Kasumi-1 (cell line): ENCODE measurements at regions not wholly inside any gene's neighbourhood (a gene's known extent, or its start where the extent isn't known, plus 50 kb on each side); places are given as distances from the start of the nearest gene placed in this dataset.

Experiments used
- DNase-seq, 2 experiments: peaks; one replicate each; lab custom pipeline; 2025; lab: John Stamatoyannopoulos, UW

DNA sequence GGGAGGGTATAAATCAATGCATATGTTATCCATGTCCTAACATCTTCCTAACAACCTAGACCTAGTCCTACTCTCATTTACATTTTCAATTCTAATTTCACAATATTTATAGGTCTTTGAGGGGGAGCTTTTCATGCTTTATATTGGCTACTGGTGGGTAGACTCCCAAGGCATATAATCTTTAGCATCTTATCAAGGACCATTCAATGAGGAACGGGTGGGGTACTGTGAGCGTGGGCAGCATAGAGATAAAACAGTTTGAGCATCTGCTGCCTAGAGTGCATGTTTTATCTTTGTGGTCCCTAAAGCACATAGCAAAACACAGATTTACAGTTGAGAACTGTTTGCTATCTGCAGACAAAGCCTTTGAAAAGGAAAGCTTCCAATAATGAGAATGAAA, 427.6 kb upstream of the WWC1 start:
- no peak for DNase-seq

DNA sequence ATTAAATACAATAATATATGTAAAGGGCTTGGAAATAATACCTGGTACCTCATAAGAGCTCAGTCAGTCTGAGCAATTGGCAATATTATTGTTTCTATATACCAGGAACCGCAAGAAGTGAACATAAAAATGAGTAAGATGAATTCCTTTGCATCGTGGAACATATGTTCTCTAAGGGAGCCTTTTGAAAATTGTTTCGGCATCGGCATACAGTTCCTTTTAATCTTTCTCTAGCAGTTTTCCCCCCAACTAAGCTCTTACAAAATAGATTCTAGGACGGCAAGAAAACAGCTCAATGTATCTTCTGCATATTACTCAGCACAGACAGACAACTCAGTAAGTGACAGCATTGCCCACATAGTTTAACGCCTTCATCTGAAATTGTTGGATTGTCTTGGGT, 426.6 kb upstream of the WWC1 start:
- DNase-seq: no peak

DNA sequence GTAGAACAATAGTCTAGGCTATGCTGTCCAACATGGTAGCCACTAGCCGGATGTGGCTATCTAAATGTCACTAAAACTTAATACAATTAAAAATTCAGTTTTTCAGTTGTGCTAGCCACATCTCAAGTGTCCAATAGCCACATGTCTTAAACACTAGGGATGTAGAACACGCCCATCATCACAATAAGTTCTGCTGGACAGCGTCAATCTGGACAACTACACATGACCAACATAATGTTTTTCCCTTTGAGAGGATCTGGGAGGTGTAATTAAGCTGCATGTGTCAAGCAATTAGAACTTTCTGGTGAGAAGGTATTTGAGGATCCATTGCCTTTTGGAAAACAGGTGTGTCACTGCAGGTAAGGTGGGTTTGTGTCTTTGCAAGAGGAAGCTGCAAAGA, 424.6 kb upstream of the WWC1 start:
- DNase-seq: no peak

DNA sequence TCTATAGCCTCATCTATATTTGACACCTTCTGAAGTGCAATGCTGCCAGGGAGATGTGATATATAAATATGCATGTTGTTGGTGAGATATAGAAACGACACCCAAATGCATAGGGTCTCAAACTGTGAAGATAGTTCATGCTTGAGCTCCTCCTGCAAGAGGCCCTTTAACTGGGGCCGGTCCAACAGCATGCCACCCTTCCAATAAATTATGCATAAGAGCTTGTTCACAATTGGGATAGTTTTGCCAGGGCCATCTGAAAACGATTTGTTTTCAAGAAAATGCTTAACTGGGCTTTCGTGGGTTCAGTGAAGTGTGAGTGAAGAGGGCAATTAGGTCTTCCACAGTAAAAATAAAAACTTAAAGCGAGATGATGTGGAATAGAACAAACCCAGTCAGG, 424.2 kb upstream of the WWC1 start:
- no peak for DNase-seq

DNA sequence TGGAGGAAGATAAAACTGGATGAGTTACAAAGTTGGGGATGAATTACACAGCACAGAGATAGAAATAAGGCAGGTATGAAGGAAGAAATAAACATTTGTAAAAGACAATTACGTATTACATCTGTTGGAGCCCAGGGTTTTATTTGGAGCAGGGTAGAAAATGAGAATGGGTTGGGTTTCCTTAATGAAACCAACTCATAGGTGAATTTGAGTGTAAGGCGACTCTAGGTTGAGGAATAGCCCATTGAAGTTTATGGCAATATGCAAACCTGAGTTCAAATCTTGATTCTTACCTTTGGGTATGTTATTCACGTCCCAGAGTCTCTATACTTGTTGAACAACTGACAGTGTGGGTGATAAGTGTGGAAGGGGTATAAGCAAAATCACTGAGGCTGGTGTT, 422.3 kb upstream of the WWC1 start:
- DNase-seq: no peak

DNA sequence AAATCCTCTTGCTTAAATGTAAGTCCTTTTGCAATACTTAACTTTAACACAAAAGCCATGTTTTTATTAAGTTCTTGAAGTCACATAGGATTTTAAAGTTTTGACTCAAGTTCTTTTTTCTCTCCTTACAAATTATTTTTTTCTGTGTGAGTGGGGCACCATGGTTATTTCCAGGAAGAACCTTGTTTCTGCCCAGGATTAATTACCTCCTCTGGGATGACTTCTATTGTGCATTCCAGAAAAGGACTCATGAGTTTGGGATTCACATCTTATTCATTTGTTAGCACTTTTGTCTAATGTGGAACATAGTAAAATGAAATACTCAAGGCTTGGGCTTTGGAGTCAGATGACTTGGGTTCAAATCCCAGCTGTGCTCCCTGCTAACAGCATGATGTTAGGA, 421.4 kb upstream of the WWC1 start:
- DNase-seq: no peak

DNA sequence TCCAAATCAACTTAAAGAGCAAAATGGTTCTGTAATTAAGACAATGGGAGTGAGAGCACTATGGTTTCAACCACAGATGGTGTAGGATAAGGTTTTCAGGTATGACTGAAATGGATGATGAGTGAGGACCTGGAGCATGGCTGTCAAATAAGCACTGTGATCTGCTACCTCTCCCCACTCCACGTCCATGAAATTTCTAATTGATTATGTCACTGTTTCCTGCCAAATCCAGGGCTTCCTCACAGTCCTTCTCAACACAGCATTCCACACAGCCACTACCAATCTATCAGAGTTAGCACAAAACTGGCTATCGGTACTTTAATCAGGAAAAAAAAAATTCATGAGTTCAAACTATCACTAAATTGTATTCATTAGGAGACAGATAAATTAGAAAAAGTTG, 420.4 kb upstream of the WWC1 start:
- DNase-seq: no peak

DNA sequence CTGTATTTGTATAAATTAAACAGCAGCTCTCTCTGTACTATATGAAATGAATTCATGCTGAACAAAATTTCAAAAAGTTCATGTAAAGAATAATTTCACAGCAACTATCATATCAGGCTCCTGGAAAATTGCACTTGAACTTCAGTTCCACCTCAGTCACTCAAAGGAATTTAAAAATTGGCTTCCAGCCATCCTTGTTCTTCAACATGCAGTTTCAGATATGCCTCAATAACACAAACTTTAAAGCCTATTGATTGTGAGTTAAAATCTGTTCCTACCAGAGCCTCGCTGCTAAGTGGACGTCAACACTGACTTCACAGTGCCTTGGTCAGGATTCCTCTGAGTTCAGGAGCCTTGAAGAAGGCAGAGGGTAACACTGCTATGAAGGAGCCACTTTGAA, 418.7 kb upstream of the WWC1 start:
- no peak for DNase-seq

DNA sequence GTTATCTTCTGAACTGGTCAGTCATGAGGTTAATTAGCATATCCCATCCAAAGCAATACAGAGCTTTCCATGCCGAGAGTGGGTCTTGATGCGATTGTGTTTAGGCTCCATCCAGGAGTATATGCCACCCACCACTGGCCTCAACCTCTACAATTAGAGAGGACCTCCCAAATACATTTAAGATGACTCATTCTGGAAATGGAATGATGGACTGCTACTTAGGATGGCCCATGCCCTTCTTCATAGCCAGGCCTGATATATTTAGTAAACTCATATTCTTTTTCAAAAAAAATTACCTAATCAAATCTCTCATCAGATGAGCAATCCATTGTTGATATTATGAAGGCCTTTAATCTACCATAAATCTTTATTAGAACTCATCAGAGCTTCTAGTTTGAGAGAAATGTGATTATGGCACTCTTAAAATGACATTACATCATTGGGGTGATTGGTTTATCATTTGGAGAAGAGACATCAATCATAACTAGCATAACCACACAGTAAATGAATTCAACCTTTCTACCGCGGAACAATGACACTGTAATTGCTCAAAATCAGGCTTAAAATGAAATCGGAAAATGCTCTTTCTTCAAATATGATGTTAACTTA, 414.2 kb upstream of the WWC1 start:
- DNase-seq: no peak

DNA sequence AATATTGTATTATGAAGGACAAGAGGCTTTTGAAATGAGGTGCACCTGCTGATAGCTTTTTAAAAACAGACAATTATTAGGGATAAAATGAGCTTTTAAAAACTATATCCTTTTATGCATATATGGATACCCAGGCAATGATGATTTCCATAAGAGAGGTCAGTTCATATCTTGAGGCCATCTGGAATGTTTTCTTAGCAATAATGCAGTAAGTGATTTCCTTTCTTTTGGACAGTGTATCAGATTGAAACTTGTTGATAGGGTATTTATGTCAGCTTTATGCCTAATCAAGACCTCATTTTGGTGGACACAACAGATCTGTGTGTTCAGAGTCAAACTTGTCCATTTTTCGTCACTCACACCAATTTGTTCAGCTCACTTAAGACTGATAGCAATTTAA, 413.5 kb upstream of the WWC1 start:
- no peak for DNase-seq

DNA sequence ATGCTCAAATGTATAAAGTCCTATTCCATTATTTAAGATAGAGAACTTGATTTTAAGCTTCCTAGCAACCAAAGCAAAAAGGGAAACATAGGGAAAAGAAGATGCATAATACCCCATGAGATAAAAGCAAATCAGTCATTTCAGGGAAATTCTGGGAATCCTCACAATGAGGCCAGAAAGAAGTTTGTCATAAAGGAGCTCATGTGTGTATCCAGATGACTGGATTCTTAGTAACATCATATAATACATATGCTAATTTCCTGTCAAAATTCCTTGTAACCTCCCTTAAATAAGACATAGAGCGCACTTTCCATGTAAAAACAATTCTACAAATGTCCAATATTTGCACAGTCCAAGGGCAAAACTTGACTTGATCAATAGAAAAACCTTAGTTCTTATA, 411.0 kb upstream of the WWC1 start:
- no peak for DNase-seq

DNA sequence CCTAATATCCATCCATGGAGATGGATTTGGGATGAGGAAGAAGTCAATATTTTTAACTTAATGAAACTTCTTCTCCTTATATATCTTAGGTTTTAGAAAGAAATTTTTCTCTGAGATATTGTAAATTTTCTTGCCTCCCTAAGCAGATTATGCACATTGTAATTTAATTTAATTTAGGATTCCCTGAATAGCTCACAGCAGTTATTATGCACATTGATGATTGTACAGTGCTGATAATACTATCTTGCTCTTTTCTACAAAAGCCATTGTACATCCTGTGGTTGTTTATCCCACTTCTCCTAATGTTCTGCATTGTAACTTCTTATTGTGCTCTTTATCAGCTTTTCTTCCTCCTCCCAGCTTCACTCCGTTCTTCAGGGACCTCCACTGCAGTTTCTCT, 410.4 kb upstream of the WWC1 start:
- no peak for DNase-seq

DNA sequence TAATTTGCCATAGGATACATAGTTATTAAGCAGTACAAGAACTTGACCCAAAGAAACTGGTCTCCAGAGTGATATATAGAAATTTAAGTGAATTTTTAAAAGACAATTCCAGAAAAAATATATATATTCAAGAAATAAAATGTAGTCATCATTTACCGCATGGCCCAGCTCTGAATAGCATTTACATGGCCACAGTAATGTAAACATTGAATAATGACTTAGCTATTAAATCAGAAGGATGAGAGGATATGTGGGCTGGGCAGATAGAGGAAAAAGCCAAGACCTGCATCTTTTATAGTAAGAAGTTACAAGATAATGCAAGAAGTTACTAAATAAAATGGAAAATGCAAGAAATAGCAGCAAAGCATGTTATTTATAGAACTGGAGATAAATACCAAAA, 405.2 kb upstream of the WWC1 start:
- DNase-seq: no peak

DNA sequence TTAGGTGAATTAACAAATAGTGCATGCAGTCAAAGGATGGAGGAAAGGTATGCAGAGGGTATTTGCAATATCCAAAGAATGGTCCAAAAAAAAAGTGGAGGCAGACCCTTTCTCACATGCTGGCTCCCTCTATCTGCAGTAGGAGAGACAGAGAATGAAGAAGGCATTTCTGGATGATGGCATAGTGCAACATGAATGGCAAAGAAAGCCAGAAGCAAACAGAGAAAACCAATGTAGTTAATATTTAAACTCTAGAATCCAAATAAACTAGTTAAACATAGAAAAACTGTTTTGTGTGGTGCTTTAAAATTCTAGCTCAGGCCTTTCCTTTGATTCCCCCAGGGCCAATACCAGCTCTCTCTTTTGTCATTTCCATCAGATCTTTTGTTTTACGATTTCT, 403.1 kb upstream of the WWC1 start:
- DNase-seq: no peak

DNA sequence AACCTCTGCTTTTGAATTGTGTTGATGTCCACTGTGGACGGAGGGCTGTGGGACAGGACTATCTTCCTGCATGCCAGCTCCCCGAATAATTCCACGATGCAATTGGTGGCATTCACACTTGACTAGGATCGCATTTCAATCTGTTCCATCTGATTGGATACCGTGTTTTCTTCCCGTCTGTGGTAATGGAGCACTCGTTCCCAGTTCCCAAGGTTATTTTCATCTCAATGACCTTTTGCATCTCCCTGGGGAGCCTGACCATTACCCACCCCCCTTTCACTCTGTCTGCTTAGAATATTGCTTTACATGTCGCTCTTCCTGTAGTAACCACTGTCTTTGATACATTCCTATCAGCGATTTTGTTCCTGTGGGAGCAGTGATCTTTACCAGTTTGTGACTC, 402.2 kb upstream of the WWC1 start:
- DNase-seq: no peak

DNA sequence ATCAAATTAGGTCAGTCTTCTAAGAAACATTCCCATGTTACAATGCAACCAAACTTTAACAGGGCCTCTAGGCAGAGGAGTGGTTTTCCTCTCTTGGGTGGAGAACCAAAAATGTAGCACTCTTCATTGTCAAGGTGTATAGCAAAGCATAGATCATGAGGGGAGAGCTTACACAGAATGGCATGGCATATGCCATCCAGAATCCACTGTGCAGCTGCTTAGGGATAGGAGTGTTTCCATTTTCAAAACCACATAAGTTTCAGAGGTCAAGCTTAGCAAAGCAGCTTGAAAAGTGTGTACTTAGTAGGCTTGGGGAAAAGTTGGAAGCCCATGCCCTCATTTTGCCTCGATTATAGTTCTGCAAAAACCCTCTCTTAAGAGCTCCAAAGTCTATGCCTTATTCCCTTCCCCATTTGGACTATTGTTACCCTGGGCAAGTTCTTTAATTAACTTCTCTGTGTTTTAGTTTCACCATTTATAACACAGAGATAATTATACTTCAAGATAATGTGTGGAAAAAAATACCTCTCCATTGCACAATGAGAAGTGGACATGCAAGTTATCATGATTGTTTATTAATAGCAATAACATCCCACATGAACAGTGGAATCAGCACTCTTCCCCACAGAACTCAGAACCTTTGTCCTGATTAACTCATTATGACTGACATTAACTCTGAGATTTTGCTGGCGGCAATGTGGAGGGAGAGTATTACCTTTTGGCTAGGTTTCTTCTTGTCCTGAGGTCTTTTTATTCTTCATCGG, 398.9 kb upstream of the WWC1 start:
- no peak for DNase-seq

DNA sequence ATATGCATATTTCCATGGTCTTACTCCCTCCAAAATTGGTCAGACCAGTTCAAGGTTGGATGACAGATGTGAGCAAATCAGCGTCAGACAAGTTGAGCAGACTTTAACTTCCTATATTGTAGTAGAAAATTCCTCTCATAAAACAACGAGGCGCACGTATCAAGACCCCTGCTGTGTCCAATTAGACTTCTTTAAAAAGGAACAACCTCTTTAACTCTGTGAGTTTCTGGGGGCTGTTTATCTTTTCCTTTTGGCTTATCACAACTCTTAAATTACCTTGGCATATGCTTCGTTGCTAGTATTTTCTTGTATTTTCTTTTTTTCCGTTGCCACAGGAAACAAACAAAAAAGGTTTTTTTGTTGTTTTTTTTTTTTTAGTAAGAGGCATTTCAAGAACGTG, 398.2 kb upstream of the WWC1 start:
- DNase-seq: no peak

DNA sequence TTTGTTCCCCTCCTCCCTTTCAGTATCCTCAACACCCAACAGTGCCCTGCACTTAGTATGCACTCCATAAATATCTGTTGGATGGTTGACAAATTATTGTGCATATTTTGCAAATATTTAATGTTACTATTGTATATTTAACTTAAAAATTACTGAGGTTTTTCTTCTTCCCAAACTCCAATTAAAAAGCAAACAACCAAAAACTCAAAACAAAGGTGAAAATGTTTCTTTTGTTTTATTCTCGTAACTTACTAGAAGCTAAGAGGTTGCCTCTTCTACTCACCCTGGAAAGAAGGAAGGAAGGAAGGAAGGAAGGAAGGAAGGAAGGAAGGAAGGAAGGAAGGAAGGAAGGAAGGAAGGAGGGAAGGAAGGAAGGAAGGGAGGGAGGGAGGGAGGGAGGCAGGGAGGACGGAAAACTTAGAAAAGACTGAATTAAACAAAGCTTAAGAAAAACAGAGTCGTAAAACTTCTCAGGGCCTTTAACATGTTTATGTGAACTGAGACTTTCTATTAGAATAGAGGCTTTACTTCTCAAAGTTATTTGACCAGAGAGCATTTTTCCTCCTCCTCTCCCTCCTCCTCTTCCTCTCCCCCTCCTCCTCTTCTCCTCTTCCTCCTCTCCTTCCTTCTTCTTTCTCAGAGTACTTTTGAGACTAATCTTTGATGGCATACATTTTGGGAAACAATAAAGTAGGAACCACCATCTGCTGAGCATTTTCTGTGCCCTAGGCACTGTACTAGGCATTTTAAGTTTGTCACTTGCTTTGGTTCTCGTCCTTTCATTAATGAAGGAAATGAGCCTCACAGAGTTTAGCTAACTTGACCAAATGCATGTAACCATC, 396.6 kb upstream of the WWC1 start:
- DNase-seq: no peak

DNA sequence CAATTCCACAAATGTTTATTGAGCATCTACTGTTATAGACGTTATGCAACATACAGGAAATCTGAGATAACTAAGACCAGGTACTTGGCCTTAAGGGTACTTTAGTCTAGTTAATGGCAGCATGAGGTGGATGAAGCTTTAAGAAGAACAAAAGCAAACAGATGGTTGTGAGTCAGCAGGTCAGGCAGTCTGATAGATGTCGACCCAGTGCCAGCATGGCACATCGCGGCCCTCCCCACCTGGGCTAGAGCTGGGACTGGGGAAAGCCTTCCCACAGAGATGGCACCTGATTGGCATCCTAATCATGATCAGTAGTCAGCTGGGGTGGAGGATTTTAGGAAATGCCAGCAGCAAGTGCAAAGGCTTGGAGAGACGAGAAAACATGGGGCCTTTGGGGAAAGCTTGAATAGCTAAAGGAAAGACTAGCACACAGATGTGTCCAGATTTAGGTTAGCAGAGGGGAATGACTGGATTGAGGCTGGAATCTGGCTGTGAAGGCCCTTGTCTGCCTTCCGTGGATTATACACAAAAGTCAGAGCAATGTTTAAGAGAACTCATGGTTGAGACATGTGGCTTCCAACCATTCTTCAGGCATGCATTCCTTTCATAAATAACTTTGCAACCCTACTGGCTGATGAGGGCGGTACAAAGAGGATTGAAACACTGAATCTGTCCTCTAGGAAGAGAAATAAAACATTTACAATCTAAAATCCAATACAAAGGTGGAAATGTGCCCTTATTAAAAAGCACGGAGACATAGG, 395.4 kb upstream of the WWC1 start:
- DNase-seq: no peak

DNA sequence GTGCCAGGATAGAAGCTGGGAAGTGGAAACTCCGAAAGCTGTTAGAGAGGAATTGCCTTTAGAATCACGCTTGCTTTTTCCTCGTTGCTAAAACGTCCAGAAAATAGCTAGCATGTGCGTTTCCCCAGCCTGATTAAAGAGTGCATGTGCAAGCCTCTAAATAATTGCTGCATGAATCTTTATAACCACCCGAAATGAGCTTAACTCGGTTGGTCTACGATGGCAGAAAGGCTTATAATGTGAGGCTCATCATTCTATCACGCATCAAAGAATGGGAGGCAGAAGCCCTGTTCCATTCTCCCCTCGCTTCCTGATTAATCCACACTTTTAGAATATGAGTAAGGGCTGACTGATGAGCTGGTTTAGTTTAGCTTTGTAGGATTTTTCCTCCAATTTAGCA, 394.6 kb upstream of the WWC1 start:
- DNase-seq: no peak

DNA sequence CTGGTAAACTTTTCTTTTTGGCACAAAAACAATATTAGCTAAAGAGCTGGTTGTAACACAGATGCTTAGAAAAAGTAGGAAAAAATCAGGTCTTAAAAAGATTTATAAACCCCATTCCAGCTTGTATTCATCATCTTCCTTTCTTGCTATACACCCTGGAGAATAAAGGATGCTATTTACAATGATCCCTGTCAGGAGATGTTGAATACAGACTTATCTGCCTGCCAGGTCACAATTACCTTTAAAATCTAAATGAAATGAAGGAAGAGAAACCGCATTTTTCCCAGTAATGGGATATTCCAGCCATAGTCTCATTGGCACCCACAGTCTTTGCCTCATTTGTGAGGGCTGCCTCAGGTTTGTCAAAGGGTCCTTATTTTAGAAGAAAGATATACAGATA, 394.1 kb upstream of the WWC1 start:
- no peak for DNase-seq

DNA sequence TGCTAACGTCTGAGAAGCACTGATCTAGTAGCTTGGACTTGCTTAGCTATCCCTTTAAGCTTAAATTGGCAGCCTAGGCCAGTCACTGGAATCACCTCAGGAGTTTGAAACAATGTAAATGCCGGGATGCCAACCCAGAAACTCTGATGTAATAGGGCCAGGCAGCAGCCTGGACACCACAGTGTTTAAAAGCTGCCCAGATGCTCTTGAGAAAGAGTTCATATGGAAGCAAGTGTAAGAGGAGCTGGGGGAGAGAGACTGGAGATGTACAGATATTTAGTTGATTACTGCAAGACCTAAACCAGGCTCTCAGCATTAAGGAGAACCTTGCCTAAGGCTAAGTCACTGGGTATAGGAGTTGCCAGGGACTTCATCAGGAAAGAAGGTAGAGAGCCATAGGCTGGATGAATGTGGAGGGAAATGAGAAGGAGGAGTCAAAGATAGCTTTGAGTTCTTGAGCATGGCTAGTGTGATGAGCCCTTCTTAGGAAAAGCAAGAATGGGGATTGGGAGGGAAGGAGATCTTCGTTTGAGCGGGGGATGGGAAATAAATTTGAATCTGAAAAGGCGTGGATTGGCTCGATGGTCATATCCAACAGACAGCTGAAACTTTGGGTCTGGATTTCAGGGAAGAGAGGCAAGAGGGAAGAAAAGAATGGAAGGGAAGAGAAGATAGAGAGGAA, 392.9 kb upstream of the WWC1 start:
- no peak for DNase-seq
